ENCODE measurements at regions not wholly inside any gene's neighbourhood (a gene's known extent, or its start where the extent isn't known, plus 50 kb on each side); places are given as distances from the start of the nearest gene placed in this dataset.

DNA sequence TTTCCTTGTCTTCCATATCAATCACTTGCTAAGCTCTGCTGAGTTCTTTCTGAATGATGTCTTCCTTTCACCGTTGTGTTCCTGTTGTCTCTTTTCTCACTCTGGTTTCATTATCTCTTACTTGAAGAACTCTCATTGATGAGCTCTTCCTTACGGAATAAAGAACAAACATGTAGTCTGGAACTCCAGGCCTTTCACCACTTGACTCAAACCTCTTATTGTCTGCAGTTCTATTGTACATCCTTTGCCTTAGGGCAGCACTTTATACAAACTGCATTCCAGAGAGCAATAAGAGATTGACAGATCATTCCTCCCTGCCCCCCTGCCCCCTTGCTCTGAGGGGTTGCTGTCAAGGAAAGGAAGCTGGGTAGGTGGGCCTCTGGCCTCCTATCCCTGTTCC is 517.4 kb downstream of the TMEM135 start:
- TF ChIP-seq, protein P1, sequence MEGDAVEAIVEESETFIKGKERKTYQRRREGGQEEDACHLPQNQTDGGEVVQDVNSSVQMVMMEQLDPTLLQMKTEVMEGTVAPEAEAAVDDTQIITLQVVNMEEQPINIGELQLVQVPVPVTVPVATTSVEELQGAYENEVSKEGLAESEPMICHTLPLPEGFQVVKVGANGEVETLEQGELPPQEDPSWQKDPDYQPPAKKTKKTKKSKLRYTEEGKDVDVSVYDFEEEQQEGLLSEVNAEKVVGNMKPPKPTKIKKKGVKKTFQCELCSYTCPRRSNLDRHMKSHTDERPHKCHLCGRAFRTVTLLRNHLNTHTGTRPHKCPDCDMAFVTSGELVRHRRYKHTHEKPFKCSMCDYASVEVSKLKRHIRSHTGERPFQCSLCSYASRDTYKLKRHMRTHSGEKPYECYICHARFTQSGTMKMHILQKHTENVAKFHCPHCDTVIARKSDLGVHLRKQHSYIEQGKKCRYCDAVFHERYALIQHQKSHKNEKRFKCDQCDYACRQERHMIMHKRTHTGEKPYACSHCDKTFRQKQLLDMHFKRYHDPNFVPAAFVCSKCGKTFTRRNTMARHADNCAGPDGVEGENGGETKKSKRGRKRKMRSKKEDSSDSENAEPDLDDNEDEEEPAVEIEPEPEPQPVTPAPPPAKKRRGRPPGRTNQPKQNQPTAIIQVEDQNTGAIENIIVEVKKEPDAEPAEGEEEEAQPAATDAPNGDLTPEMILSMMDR (conservative IDR thresholded peaks at IDR 0.05 in 1 of 2, IDR thresholded peaks at IDR 0.05 in 1 of 2; ENCODE audit: low read depth in 1 of 2, low read length in 2 of 2) = no peak
- TF ChIP-seq EZH2 (IDR thresholded peaks at IDR 0.05; ENCODE audit: low read length, missing control alignments) = no peak
- H3K79me2 ChIP-seq (ENCODE audit: control insufficient read depth, insufficient read depth, low read length) = no peaks in the 10 kb centered on the region
- H2AFZ ChIP-seq (ENCODE audit: low read length) = no peak overlapping the region
- H4K20me1 ChIP-seq (ENCODE audit: control insufficient read depth, extremely low read depth, insufficient read depth, low read length) = no peaks in the 10 kb centered on the region
- no peaks in the 10 kb centered on the region for H3K36me3 ChIP-seq (ENCODE audit: control insufficient read depth, insufficient read depth, low read length)
- H3K9me3 ChIP-seq (ENCODE audit: control insufficient read depth, insufficient read depth, low read depth, low read length) = no peaks in the 10 kb centered on the region
- no peaks in the 10 kb centered on the region for H3K27me3 ChIP-seq (ENCODE audit: control insufficient read depth, insufficient read depth, low read length)
- no peak overlapping the region for H3K27ac ChIP-seq (ENCODE audit: insufficient read depth, low read length)
- no peak overlapping the region for H3K4me2 ChIP-seq (ENCODE audit: extremely low read depth, insufficient read depth, low read length)
- DNase-seq (ENCODE audit: low read depth in 2 of 2) = no peak
- no peak overlapping the region for H3K9ac ChIP-seq (ENCODE audit: insufficient read depth, low read length)
- no peak overlapping the region for H3K4me3 ChIP-seq (replicated peaks in 1 of 4; ENCODE audit: control extremely low read depth in 1 of 4, insufficient read depth in 1 of 4, low read depth in 3 of 4, low read length in 4 of 4)
- no peaks in the 10 kb centered on the region for H3K4me1 ChIP-seq (ENCODE audit: control insufficient read depth, extremely low read depth, insufficient read depth, low read length)

DNA sequence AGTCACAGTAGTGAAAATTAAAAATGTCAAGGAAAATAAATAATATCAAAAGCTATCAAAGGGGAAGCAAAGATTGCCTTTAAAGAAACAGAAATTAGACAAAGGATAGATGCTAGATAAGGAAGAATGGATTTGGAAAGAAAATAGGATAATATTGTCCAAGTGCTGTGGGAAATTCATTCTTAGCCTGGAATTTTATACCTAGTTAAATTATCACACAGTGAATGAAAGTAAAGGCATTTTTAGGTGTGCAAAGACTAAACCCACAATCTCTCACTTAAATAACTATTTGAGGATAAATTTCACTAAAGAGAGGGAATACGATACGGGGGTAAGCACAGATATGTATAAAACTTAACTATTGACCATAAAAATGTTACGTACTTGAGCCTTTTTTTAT is 511.1 kb downstream of the TMEM135 start:
- no peak overlapping the region for H3K9ac ChIP-seq (ENCODE audit: insufficient read depth, low read length)
- H3K4me3 ChIP-seq (replicated peaks in 1 of 4; ENCODE audit: control extremely low read depth in 1 of 4, insufficient read depth in 1 of 4, low read depth in 3 of 4, low read length in 4 of 4) = no peak overlapping the region
- no peaks in the 10 kb centered on the region for H3K79me2 ChIP-seq (ENCODE audit: control insufficient read depth, insufficient read depth, low read length)
- no peak for TF ChIP-seq EZH2 (IDR thresholded peaks at IDR 0.05; ENCODE audit: low read length, missing control alignments)
- TF ChIP-seq, protein P1 (conservative IDR thresholded peaks at IDR 0.05 in 1 of 2, IDR thresholded peaks at IDR 0.05 in 1 of 2; ENCODE audit: low read depth in 1 of 2, low read length in 2 of 2) = no peak
- H3K36me3 ChIP-seq (ENCODE audit: control insufficient read depth, insufficient read depth, low read length) = no peaks in the 10 kb centered on the region
- H3K4me1 ChIP-seq (ENCODE audit: control insufficient read depth, extremely low read depth, insufficient read depth, low read length) = no peaks in the 10 kb centered on the region
- no peaks in the 10 kb centered on the region for H3K9me3 ChIP-seq (ENCODE audit: control insufficient read depth, insufficient read depth, low read depth, low read length)
- H3K4me2 ChIP-seq (ENCODE audit: extremely low read depth, insufficient read depth, low read length) = no peak overlapping the region
- H3K27me3 ChIP-seq (ENCODE audit: control insufficient read depth, insufficient read depth, low read length) = no peaks in the 10 kb centered on the region
- no peak for DNase-seq (ENCODE audit: low read depth in 2 of 2)
- no peaks in the 10 kb centered on the region for H4K20me1 ChIP-seq (ENCODE audit: control insufficient read depth, extremely low read depth, insufficient read depth, low read length)
- no peak overlapping the region for H2AFZ ChIP-seq (ENCODE audit: low read length)
- no peak overlapping the region for H3K27ac ChIP-seq (ENCODE audit: insufficient read depth, low read length)

DNA sequence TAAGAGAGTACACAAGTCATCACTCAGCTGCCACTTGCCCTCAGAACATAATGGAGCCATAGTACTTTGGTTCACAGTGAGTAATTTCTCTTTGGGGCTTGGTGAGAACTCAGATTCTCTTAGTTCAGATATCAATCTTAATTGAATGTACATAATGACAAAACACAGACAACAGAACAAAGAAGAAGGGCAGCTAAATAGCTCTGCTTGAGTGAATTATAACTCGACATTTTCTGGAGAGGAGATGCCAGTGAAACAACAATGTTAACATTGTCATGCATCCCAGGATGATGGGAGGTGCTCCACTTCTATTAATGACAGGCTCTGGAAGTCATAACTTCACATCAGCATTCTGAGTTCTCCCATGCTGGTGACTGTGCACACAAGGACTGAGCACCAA is 508.1 kb downstream of the TMEM135 start:
- no peak for TF ChIP-seq EZH2 (IDR thresholded peaks at IDR 0.05; ENCODE audit: low read length, missing control alignments)
- TF ChIP-seq, protein P1 (conservative IDR thresholded peaks at IDR 0.05 in 1 of 2, IDR thresholded peaks at IDR 0.05 in 1 of 2; ENCODE audit: low read depth in 1 of 2, low read length in 2 of 2) = no peak
- Histone ChIP-seq H4K20me1 (ENCODE audit: control insufficient read depth, extremely low read depth, insufficient read depth, low read length) (no peaks in the 10 kb centered on the region), H3K36me3 (ENCODE audit: control insufficient read depth, insufficient read depth, low read length) (no peaks in the 10 kb centered on the region)

More for the DNA sequence above, 508.1 kb downstream of the TMEM135 start:
- Histone ChIP-seq H3K4me2 (ENCODE audit: extremely low read depth, insufficient read depth, low read length) (no peak overlapping the region), H3K79me2 (ENCODE audit: control insufficient read depth, insufficient read depth, low read length) (no peaks in the 10 kb centered on the region), H2AFZ (ENCODE audit: low read length) (no peak overlapping the region), H3K27ac (ENCODE audit: insufficient read depth, low read length) (no peak overlapping the region), H3K27me3 (ENCODE audit: control insufficient read depth, insufficient read depth, low read length) (no peaks in the 10 kb centered on the region), H3K9me3 (ENCODE audit: control insufficient read depth, insufficient read depth, low read depth, low read length) (no peaks in the 10 kb centered on the region), H3K4me1 (ENCODE audit: control insufficient read depth, extremely low read depth, insufficient read depth, low read length) (no peaks in the 10 kb centered on the region), H3K9ac (ENCODE audit: insufficient read depth, low read length) (no peak overlapping the region), H3K4me3 (replicated peaks in 1 of 4; ENCODE audit: control extremely low read depth in 1 of 4, insufficient read depth in 1 of 4, low read depth in 3 of 4, low read length in 4 of 4) (no peak overlapping the region)
- no peak for DNase-seq (ENCODE audit: low read depth in 2 of 2)
